SK-N-MC (cell line): ENCODE measurements at regions not wholly inside any gene's neighbourhood (a gene's known extent, or its start where the extent isn't known, plus 50 kb on each side); places are given as distances from the start of the nearest gene placed in this dataset.
"Not testable (repeated sequence)": the region's sequence is repeated elsewhere in the genome, so short reads cannot be mapped to it uniquely, and the experiment has no call there.

Experiments used
- EZH2 ChIP-seq: fragments of 200-600 bp; sonication (generic); IDR thresholded peaks from one replicate; pipeline ENCODE4 v1.6.1; 2017; ENCODE audit warnings: antibody characterized with exemption
- FOXP2 ChIP-seq: optimal IDR thresholded peaks from 2 replicates; pipeline ENCODE3; 2011; ENCODE audit warnings: mild to moderate bottlenecking, moderate library complexity; ENCODE audit not compliant: insufficient read depth; ENCODE audit errors: extremely low read length, control extremely low read depth
- POLR2AphosphoS5 ChIP-seq: IDR thresholded peaks from 2 replicates; pipeline ENCODE4 v1.6.1; 2012; ENCODE audit warnings: mild to moderate bottlenecking, low read depth, low read length, borderline replicate concordance

DNA sequence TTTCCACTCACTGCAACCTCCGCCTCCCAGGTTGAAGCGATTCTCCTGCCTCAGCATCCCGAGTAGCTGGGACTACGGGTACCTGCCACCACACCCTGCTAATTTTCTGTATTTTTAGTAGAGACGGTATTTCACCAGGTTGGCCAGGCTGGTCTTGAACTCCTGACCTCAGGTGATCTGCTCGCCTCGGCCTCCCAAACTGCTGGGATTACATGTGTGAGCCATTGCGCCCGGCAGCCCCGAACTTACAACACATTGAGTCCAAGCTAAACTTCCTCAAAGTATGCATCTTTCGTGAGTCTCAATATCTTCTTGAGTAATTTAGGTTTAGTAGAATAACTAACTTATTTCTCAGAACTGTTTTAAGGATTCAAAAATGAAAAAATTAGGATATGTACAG, 447.2 kb downstream of the EPHA5 start:
- not testable (repeated sequence) for TF ChIP-seq POLR2AphosphoS5, EZH2, FOXP2
